Endometrium (tissue), 2 donors: ENCODE measurements at regions not wholly inside any gene's neighbourhood (a gene's known extent, or its start where the extent isn't known, plus 50 kb on each side); places are given as distances from the start of the nearest gene placed in this dataset.
A peak's percentile ranks its signal among the peaks of the same experiment; 100 is the strongest.

Source experiments
- FAIRE-seq: peaks from 2 replicates; lab custom pipeline; 2012; peaks lifted over from hg19 to GRCh38; lab: Jason Lieb, UNC
- donor health status: control.
- donor health status: control.

DNA sequence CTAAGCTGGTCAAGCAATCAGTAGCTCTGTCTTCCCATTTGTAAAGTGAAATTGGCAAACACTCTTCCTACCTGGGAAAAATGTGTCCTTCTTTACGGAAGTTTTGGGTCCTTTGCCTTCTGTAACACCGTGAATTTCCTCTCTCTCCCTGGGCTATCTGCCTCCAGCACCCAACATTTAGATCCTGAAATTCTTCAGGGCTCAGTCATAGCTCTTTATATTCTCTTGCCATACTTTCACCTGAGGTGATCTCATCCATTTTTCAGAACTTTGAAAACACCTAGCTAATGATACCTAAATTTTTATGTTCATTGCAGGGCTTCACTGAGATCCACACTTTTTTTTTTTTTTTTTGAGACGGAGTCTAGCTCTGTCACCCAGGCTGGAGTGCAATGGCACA is 1042.2 kb downstream of the DIAPH3 start:
- FAIRE-seq: no peak

DNA sequence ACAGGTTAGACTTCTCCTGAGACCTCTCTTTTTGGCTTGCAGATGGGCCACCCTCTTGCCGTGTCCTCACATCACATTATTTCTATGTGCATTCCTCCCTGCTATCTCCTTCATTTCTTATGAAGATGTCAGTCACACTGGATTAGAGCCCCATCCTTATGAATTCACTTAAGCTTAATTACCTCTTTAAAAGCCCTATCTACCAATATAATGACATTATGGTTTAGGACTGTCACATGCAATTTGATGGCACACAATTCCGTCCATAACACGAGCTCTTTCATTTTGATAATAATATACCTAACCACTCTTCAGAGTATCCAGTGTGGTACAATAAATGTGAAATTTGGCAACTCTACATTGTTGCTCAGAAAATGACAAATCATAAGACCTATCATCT is 1037.3 kb downstream of the DIAPH3 start:
- FAIRE-seq: no peak

DNA sequence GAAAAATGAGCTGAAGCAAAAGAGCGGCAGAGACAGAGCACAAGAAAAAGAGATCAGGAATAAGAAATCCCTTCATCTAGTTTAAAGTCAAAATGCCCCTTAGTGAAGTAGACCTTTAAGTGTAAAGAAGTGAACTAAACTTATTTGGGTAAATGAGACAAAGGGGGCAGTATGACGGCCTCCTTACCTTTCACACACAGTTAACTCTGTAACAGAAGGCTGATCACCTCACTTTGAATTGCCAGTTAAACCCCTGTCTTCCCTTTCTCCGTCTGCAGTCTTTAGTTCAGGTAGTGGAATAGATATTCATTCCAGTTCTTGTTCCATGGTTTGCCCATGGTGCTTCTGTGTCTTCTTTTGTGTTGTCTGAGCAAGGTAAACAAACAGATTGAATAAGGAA is 1029.8 kb downstream of the DIAPH3 start:
- no peak for FAIRE-seq

- no peak for FAIRE-seq
Observed at GRCh38 chr13:59144700-59145099, 1019.0 kb downstream of the DIAPH3 start.

GRCh38 chr13:59145381-59145780 is 1018.3 kb downstream of the DIAPH3 start:
- FAIRE-seq: no peak

DNA sequence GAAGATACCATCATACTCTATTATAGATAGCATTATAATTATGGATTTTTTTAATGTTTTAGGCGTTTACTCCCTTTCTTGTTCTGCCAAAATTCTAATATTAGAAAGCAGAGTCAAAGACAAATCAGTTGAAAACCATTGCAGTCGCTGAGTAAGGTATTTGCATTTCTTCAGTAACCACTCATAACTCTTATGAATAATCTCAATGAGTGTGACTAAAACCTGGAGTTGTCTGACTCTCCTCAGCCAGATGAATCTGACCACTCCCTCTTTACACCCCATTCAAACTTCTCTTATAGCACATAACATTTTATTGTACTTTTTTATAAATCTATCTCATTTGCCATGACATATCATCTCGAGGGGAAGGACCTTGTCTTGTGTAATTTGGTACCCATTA is 1006.5 kb downstream of the DIAPH3 start:
- no peak for FAIRE-seq

GRCh38 chr13:59166174-59166573 is 997.6 kb downstream of the DIAPH3 start:
- FAIRE-seq: no peak

- no peak for FAIRE-seq
Observed at GRCh38 chr13:59172076-59172475, 991.7 kb downstream of the DIAPH3 start.

DNA sequence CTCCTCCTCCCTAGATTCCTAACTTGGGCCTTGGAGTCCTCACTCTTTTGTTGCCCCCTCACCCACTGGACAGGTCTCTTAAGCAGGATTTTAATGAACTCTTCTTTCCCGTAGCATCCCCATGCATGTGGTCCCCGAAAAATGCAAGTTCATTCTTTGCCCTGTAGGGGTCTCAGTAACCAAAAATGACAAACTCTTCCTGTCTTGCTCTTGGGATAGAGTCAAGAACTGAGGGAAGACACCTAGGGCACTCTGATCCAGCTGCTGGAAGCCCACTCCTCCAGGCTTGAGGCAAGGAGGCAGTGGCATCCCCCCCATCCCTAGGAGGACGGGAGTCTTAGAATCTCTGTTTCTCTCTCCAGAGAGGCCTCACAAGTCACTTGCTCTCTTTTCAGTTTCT is 987.0 kb downstream of the DIAPH3 start:
- no peak for FAIRE-seq

DNA sequence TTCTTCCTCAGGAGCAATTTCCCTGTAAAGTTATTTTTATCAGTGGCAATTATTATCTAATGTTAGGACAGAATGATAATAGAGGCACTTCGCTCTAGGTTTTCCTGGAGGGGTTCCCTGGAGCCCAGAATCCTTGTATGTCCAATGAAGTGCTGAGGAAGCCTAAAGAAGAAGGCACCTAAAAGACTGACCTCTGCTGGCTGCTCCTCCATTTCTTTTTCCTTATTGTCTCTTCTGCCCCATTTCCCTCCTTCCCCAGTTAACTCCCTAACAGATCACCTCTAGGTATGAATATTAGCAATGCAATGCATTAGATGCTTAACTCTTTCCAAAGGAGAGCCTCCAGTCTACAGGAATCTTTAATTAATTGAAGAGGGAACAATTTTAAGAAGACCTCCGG is 985.4 kb downstream of the DIAPH3 start:
- no peak for FAIRE-seq

DNA sequence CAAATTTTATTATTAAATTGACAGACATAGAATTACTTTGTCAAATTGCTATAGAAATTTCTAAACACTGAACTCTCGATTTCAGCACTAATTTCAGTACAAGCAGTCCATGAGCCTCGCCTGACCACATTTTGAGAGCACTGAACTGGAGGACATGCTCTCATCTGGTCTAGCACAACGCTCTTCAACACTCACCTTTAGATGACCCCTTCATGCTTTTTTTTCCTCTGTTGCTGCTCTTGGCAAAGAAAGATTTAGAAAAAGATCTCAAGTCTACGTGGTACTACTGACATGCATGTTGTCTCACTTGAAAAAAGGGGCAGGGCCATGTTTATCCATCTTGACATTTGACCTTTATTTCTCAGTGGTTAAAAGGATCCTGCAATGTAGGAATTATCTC is 981.5 kb downstream of the DIAPH3 start:
- no peak for FAIRE-seq

DNA sequence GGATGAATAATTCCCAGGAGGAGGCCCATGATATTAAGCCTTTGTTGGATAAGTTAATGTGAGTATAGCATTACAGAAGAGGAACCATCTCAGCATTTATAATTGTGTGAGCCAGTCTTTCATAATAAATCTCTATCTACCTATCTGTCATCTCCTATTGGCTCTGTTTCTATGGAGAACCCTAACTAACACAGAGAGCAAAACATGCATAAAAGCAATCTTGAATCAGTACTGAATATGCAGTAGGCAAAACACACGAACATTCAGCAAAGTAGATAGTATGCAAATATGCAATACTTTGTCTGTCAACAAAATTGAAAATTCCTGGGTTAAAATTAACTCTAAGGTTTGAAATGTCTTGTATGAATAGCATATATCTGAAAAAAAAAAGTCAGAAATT is 966.3 kb downstream of the DIAPH3 start:
- FAIRE-seq: no peak

GRCh38 chr13:59201841-59202240 is 961.9 kb downstream of the DIAPH3 start:
- no peak for FAIRE-seq

DNA sequence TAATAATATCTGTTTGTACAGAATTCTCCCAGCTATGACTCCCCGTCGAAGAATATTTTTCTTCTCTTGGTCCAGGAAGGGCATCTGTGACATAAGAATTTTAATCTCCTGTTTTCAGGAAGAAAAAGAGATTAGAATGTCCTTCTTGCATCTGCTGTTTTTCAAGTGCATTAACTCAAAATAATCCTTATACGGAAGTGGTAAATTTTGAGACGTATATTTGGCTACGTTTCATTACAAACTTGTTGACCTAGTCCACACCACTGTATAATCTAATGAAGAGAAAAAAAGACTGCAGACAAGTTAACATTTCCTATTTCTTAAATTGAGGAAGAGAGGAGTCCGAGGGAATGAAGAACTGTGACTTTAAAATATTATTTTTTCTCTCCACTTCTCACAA is 959.9 kb downstream of the DIAPH3 start:
- FAIRE-seq: no peak

DNA sequence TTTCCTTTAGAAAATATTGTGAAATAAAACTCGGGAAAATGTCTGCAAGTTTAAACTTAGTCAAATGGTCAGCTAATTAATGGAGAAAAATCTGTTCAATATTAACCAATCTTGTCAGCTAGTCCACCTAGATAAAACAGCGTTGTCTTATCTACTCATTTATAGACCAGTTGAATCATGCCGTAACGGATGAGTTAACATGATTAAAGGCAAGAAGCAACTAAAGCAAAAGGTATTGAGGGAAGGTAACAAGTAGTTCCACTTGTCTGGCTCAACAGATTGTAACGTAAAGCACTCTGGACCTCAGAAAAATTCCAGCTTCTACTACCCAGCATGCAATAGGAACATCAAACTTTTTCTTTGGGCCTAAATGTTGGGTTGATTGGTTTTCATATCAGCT is 958.2 kb downstream of the DIAPH3 start:
- FAIRE-seq: no peak

DNA sequence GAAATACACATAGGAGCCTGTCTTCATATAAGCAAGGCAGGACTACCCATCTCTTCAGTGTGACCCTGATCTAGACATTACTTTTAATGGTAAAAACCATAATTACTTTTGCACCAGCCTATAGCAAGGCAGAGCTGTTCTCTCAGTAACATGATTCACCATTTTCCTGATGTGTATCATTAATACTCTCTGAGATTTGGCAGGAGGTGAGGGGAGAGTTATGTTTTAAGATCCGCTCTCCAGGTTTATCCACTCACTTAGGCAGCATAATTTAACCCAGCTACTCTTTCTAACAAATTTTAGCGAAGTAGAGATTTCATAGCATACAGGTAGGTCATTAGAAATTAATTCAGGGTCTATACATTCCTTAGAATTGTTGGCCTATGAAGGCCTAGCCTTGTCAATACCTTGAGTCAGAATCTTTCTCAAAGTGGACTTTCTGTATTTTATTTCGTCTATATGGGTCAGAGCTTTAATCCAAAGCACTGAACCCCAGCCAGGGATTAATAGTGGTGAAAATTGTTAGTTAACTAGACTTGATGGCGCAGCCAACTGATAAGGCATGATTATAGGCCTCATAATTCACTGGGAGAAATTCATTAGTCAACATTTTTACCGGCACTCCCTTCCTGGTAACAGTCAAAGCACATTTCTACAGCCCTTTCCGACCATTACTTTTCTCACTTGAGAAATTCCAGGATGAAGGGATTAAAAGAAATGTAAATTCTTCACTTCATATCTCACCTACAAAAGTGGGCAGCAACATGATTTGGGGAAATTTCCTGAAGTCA is 955.1 kb downstream of the DIAPH3 start:
- FAIRE-seq: no peak

GRCh38 chr13:59210543-59210942 is 953.2 kb downstream of the DIAPH3 start:
- no peak for FAIRE-seq

- no peak for FAIRE-seq
Observed at GRCh38 chr13:59211606-59212005, 952.1 kb downstream of the DIAPH3 start.

- FAIRE-seq: no peak
Observed at GRCh38 chr13:59229401-59229800, 934.3 kb downstream of the DIAPH3 start.

DNA sequence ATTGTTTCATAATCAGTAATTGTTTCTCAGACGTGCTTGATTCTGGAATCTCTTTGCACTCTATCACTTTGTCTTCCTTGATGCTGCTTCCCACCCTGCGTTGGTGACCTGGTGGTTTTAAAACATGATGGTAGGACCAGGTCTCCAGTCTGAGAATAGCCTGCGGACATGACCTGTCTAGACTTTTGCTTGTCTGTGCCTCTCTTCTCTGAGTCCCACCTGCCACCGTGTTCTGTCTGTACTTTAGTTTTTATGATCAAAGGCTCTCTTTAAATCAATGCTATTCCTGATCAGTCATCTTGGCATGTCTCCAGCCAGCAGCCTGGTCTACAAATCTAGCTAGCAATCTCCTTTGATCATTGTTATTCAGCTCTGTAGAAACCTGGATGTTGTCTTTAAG is 933.9 kb downstream of the DIAPH3 start:
- no peak for FAIRE-seq

GRCh38 chr13:59230484-59231264 is 933.1 kb downstream of the DIAPH3 start:
- no peak for FAIRE-seq

GRCh38 chr13:59236309-59236919 is 927.3 kb downstream of the DIAPH3 start:
- FAIRE-seq: no peak

- peak; percentile 12 for FAIRE-seq
Observed at GRCh38 chr13:59236944-59237343, 926.8 kb downstream of the DIAPH3 start.
